K562 (cell line): ENCODE measurements at regions not wholly inside any gene's neighbourhood (a gene's known extent, or its start where the extent isn't known, plus 50 kb on each side); places are given as distances from the start of the nearest gene placed in this dataset.

Source experiments
- ARID1B ChIP-seq: fragments of 450-650 bp; IDR thresholded peaks from 2 replicates; pipeline ENCODE4 v1.6.1; 2016; ENCODE audit warnings: antibody characterized with exemption, mild to moderate bottlenecking, inconsistent platforms
- CHD4 ChIP-seq: fragments of 200-600 bp; sonication (generic); IDR thresholded peaks from 3 replicates; pipeline ENCODE4 v1.6.1; 2012; ENCODE audit warnings: low read depth, mild to moderate bottlenecking, mixed read lengths, low read length, inconsistent platforms; ENCODE audit not compliant: insufficient read depth, insufficient replicate concordance, poor library complexity, severe bottlenecking
- DIDO1 ChIP-seq: fragments of 450-650 bp; IDR thresholded peaks from 2 replicates; pipeline ENCODE4 v1.6.1; 2016; ENCODE audit warnings: low read depth, missing biosample characterization, missing genetic modification characterization
- GTF2A2 ChIP-seq: IDR thresholded peaks from 2 replicates; pipeline ENCODE4 v1.6.1; 2016; ENCODE audit warnings: mild to moderate bottlenecking, missing genetic modification characterization, missing compliant biosample characterization
- HIVEP1 ChIP-seq: fragments of 250-450 bp; sonication (Bioruptor Pico); IDR thresholded peaks from 2 replicates; pipeline ENCODE4 v1.4.0; 2020; ENCODE audit warnings: mild to moderate bottlenecking
- HMBOX1 ChIP-seq: sonication (generic); IDR thresholded peaks from 2 replicates; pipeline ENCODE4 v1.6.1; 2016
- JUND ChIP-seq, 2 experiments: IDR thresholded peaks; 2 replicates in 1 of 2; 3 replicates in 1 of 2; pipeline ENCODE4 v1.6.1; 2011; ENCODE audit warnings: borderline replicate concordance in 2 of 2, low read depth in 2 of 2, low read length in 2 of 2, improper control_type of control experiment in 1 of 2, missing biosample characterization in 1 of 2, missing genetic modification characterization in 1 of 2, missing genetic modification reagents in 1 of 2
- KDM1A ChIP-seq, 2 experiments: fragments of 450-650 bp; IDR thresholded peaks; 2 replicates each; pipeline ENCODE4 v1.6.1; 2016; ENCODE audit warnings: mild to moderate bottlenecking in 2 of 2
- MAZ ChIP-seq, 2 experiments: fragments of 450-650 bp in 1 of 2; sonication (generic) in 1 of 2; formaldehyde crosslinking; IDR thresholded peaks in 1 of 2; conservative IDR thresholded peaks in 1 of 2; 2 replicates each; pipeline versions ENCODE4 v1.4.0 to v1.5.0; 2020; ENCODE audit warnings: mild to moderate bottlenecking in 1 of 2, missing genetic modification reagents in 1 of 2
- MYC ChIP-seq, 2 experiments: fragments of 250-450 bp in 1 of 2; sonication (Bioruptor Pico) in 1 of 2; IDR thresholded peaks; 2 replicates each; pipeline versions ENCODE4 v1.5.1 to v1.6.1; 2012 to 2021; ENCODE audit warnings: low read depth in 2 of 2, borderline replicate concordance in 1 of 2, improper control_type of control experiment in 1 of 2, low read length in 1 of 2, mild to moderate bottlenecking in 1 of 2, moderate library complexity in 1 of 2
- NEUROD1 ChIP-seq: fragments of 150-350 bp; IDR thresholded peaks from 2 replicates; pipeline ENCODE4 v1.6.1; 2014; ENCODE audit warnings: borderline replicate concordance, low read length, low read depth; ENCODE audit not compliant: partially characterized antibody
- NRF1 ChIP-seq, 2 experiments: fragments of 450-650 bp; IDR thresholded peaks in 1 of 2; conservative IDR thresholded peaks in 1 of 2; 2 replicates each; pipeline ENCODE4 v1.6.1; 2014; ENCODE audit warnings: mild to moderate bottlenecking in 2 of 2
- POLR2AphosphoS5 ChIP-seq: IDR thresholded peaks from 2 replicates; pipeline ENCODE4 v1.6.1; 2011; ENCODE audit warnings: mild to moderate bottlenecking, low read depth, low read length, moderate library complexity; ENCODE audit not compliant: control insufficient read depth, insufficient read depth
- PRPF4 ChIP-seq: fragments of 200-400 bp; formaldehyde crosslinking; IDR thresholded peaks from one replicate; pipeline ENCODE4 v1.6.1; 2017; ENCODE audit warnings: low read length, low read depth, mild to moderate bottlenecking; ENCODE audit not compliant: insufficient read depth, poor library complexity, severe bottlenecking
- RBM14 ChIP-seq: fragments of 200-400 bp; formaldehyde crosslinking; IDR thresholded peaks from 2 replicates; pipeline ENCODE4 v1.6.1; 2018; ENCODE audit warnings: low read depth, mild to moderate bottlenecking, low read length, moderate library complexity, borderline replicate concordance; ENCODE audit not compliant: insufficient read depth
- RCOR1 ChIP-seq, 2 experiments: IDR thresholded peaks; 2 replicates each; pipeline ENCODE4 v1.6.1; 2012; ENCODE audit warnings: low read depth in 2 of 2, low read length in 2 of 2, borderline replicate concordance in 1 of 2, improper control_type of control experiment in 1 of 2
- SMAD4 ChIP-seq: fragments of 250-450 bp; sonication (Bioruptor Pico); conservative IDR thresholded peaks from 2 replicates; pipeline ENCODE4 v1.8.0; 2021; ENCODE audit warnings: inconsistent platforms, mild to moderate bottlenecking, moderate library complexity
- ZNF76 ChIP-seq: fragments of 250-450 bp; sonication (Bioruptor Pico); IDR thresholded peaks from 2 replicates; pipeline ENCODE4 v1.4.0; 2020; ENCODE audit warnings: mild to moderate bottlenecking, moderate library complexity, borderline replicate concordance
- ZNF780A ChIP-seq: fragments of 250-450 bp; sonication (Bioruptor Pico); IDR thresholded peaks from 2 replicates; pipeline ENCODE4 v1.5.0; 2021; ENCODE audit warnings: mild to moderate bottlenecking
- TF ChIP-seq, protein P1 (sequence below): sonication (generic); formaldehyde crosslinking; IDR thresholded peaks from 2 replicates; pipeline ENCODE4 v1.8.0; 2023; ENCODE audit warnings: mild to moderate bottlenecking, missing genetic modification reagents
- TF ChIP-seq, protein P2 (sequence below): fragments of 450-650 bp; IDR thresholded peaks from 2 replicates; pipeline ENCODE4 v1.6.1; 2016; ENCODE audit warnings: antibody characterized with exemption

DNA sequence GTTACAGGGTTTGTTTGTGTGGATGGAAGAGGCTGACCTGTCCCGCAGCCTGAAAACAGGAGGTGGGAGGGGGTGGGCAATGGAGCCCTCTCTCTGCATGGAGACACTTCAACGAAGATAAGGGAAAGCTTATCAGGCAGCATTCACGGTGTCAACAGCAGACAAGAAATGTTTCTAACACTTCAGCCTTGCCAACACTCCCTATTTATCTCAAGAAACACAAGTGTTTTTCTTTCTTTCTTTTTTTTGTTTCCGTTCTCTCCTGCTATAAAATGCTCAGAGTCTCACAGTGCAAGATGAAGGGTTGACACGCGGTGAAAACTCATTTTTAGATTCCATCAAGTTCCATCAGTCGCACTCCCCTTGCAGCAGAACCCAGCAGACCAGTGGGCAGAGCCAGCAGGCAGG is 594.4 kb downstream of the MATN1 start (continued):
- TF ChIP-seq CHD4 (no peak), NEUROD1 (peak; percentile 58), GTF2A2 (no peak), RCOR1 (IDR thresholded peaks at IDR 0.05; ENCODE audit: borderline replicate concordance in 1 of 2, low read depth in 2 of 2, low read length in 2 of 2) (peak in 1 of 2 experiments; percentile 95; a peak in 2 of 4 replicates), ARID1B (peak; percentile 98), ZNF780A (CRISPR knock-in tag) (no peak), RBM14 (no peak), JUND (IDR thresholded peaks at IDR 0.05; ENCODE audit: borderline replicate concordance, low read depth, low read length) (peak; percentile 71; the same call in 1 of the 2 replicates), JUND (tag; IDR thresholded peaks at IDR 0.05; ENCODE audit: borderline replicate concordance, low read depth, low read length) (peak; percentile 73; the same call in 1 of the 3 replicates), ZNF76 (CRISPR knock-in tag) (no peak), POLR2AphosphoS5 (0 out of 2 replicates have a peak, but pooled peaks have one; percentile 38), NRF1 (conservative IDR thresholded peaks at IDR 0.05 in 1 of 2, IDR thresholded peaks at IDR 0.05 in 1 of 2) (no peak), HMBOX1 (no peak), KDM1A (IDR thresholded peaks at IDR 0.05) (peak; percentile 32 to 71; a peak in 3 of 4 replicates), MYC (IDR thresholded peaks at IDR 0.05; ENCODE audit: low read depth, low read length) (peak; percentile 26; the same call in 1 of the 2 replicates), MYC (CRISPR knock-in tag; IDR thresholded peaks at IDR 0.05; ENCODE audit: borderline replicate concordance, low read depth) (no peak), DIDO1 (peak; percentile 43; the same call in 1 of the 2 replicates), SMAD4 (peak; percentile 82), PRPF4 (no peak), HIVEP1 (CRISPR knock-in tag) (no peak), MAZ (CRISPR knock-in tag; conservative IDR thresholded peaks at IDR 0.05 in 1 of 2, IDR thresholded peaks at IDR 0.05 in 1 of 2) (peak; percentile 68 to 71)
- TF ChIP-seq, protein P1, sequence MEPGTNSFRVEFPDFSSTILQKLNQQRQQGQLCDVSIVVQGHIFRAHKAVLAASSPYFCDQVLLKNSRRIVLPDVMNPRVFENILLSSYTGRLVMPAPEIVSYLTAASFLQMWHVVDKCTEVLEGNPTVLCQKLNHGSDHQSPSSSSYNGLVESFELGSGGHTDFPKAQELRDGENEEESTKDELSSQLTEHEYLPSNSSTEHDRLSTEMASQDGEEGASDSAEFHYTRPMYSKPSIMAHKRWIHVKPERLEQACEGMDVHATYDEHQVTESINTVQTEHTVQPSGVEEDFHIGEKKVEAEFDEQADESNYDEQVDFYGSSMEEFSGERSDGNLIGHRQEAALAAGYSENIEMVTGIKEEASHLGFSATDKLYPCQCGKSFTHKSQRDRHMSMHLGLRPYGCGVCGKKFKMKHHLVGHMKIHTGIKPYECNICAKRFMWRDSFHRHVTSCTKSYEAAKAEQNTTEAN (CRISPR knock-in tag) = no peak
- TF ChIP-seq, protein P2, sequence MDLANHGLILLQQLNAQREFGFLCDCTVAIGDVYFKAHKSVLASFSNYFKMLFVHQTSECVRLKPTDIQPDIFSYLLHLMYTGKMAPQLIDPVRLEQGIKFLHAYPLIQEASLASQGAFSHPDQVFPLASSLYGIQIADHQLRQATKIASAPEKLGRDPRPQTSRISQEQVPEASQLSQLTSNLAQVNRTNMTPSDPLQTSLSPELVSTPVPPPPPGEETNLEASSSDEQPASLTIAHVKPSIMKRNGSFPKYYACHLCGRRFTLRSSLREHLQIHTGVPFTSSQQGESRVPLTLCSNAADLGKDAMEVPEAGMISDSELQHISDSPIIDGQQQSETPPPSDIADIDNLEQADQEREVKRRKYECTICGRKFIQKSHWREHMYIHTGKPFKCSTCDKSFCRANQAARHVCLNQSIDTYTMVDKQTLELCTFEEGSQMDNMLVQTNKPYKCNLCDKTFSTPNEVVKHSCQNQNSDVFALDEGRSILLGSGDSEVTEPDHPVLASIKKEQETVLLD = no peak
